Lower lobe of right lung (tissue), 2 donors: ENCODE measurements at regions not wholly inside any gene's neighbourhood (a gene's known extent, or its start where the extent isn't known, plus 50 kb on each side); places are given as distances from the start of the nearest gene placed in this dataset.

Experiments used
- ATAC-seq, 2 donors: fragments of 200-7000 bp; cut with Tn5 transposase; one replicate each; pipeline ENCODE4 v1.9.1; 2020 to 2022; ENCODE audit warnings: mild to moderate bottlenecking in 2 of 2, moderate library complexity in 2 of 2
- DNase-seq: peaks from one replicate; pipeline ENCODE4 v3.0.0-alpha.2; 2020
- H3K27ac ChIP-seq: fragments of 200-600 bp; one replicate; pipeline ENCODE4 v1.8.0; 2022
- H3K27me3 ChIP-seq: fragments of 200-600 bp; one replicate; pipeline ENCODE4 v1.8.0; 2022; ENCODE audit warnings: low read depth
- H3K36me3 ChIP-seq: fragments of 200-600 bp; one replicate; pipeline ENCODE4 v1.8.0; 2022; ENCODE audit warnings: mild to moderate bottlenecking
- H3K4me1 ChIP-seq: fragments of 200-600 bp; one replicate; pipeline ENCODE4 v1.8.0; 2022
- H3K4me3 ChIP-seq: fragments of 200-600 bp; one replicate; pipeline ENCODE4 v1.8.0; 2022; ENCODE audit warnings: mild to moderate bottlenecking
- H3K9me3 ChIP-seq: fragments of 200-600 bp; one replicate; pipeline ENCODE4 v1.8.0; 2022
- CTCF ChIP-seq: fragments of 200-600 bp; IDR thresholded peaks from one replicate; pipeline ENCODE4 v1.8.0; 2022; ENCODE audit warnings: antibody characterized with exemption, mild to moderate bottlenecking
- intact Hi-C: fragments of 100-400 bp; cut with DNase I; formaldehyde crosslinking; loops from one replicate; pipeline ENCODE4 v1.11.0; 2022
- donor health status: DM: no; HTN: yes; CAD: no; lungs with severe emphysema.

GRCh38 chr7:109336531-109336930, 766.9 kb downstream of the DNAJB9 start:
- intact Hi-C loops: no loop called here
- Histone ChIP-seq H3K9me3 (no peaks in the 10 kb centered on the region), H3K4me1 (no peaks in the 10 kb centered on the region), H3K27ac (no peak overlapping the region), H3K27me3 (no peaks in the 10 kb centered on the region), H3K4me3 (no peak overlapping the region), H3K36me3 (no peaks in the 10 kb centered on the region)
- no peak for TF ChIP-seq CTCF
- peak in 1 of 2 donors; percentile 76 for ATAC-seq
- DNase-seq: no peak

GRCh38 chr7:109343678-109344077, 774.0 kb downstream of the DNAJB9 start:
- ATAC-seq (no peak), DNase-seq (no peak)
- no peaks in the 10 kb centered on the region for H3K27me3 ChIP-seq
- no peak overlapping the region for H3K27ac ChIP-seq
- H3K4me1 ChIP-seq: no peaks in the 10 kb centered on the region
- no peaks in the 10 kb centered on the region for H3K9me3 ChIP-seq
- no peak for TF ChIP-seq CTCF
- intact Hi-C loops: no loop called here
- H3K36me3 ChIP-seq: no peaks in the 10 kb centered on the region
- H3K4me3 ChIP-seq: no peak overlapping the region

GRCh38 chr7:109351493-109351892, 781.8 kb downstream of the DNAJB9 start:
- H3K4me1 ChIP-seq: no peaks in the 10 kb centered on the region
- no peaks in the 10 kb centered on the region for H3K36me3 ChIP-seq
- H3K4me3 ChIP-seq: no peak overlapping the region
- DNase-seq (no peak), ATAC-seq (no peak)
- intact Hi-C loops: no loop called here
- no peak overlapping the region for H3K27ac ChIP-seq
- TF ChIP-seq CTCF: no peak
- H3K27me3 ChIP-seq: no peaks in the 10 kb centered on the region
- H3K9me3 ChIP-seq: no peaks in the 10 kb centered on the region

- Histone ChIP-seq H3K9me3 (no peaks in the 10 kb centered on the region), H3K36me3 (no peaks in the 10 kb centered on the region), H3K27ac (no peak overlapping the region), H3K27me3 (no peaks in the 10 kb centered on the region), H3K4me1 (no peaks in the 10 kb centered on the region), H3K4me3 (no peak overlapping the region)
- ATAC-seq: no peak
- no peak for DNase-seq
- no peak for TF ChIP-seq CTCF
- intact Hi-C loops: no loop called here
These were observed 784.3 kb downstream of the DNAJB9 start for GRCh38 chr7:109354000-109354399.

- no peak for TF ChIP-seq CTCF
- ATAC-seq (no peak), DNase-seq (no peak)
- intact Hi-C loops: no loop called here
- no peak overlapping the region for H3K4me3 ChIP-seq
- H3K4me1 ChIP-seq: no peaks in the 10 kb centered on the region
- no peak overlapping the region for H3K27ac ChIP-seq
- H3K36me3 ChIP-seq: no peaks in the 10 kb centered on the region
- H3K9me3 ChIP-seq: no peaks in the 10 kb centered on the region
- no peaks in the 10 kb centered on the region for H3K27me3 ChIP-seq
These were observed 784.9 kb downstream of the DNAJB9 start for GRCh38 chr7:109354552-109354951.

- DNase-seq (no peak), ATAC-seq (no peak)
- Histone ChIP-seq H3K4me1 (no peaks in the 10 kb centered on the region), H3K9me3 (no peaks in the 10 kb centered on the region), H3K36me3 (no peaks in the 10 kb centered on the region), H3K27me3 (no peaks in the 10 kb centered on the region), H3K27ac (no peak overlapping the region), H3K4me3 (no peak overlapping the region)
- TF ChIP-seq CTCF: no peak
- intact Hi-C loops: no loop called here
These were observed 806.1 kb downstream of the DNAJB9 start for GRCh38 chr7:109375823-109376222.
